BJ (cell line): ENCODE measurements at regions not wholly inside any gene's neighbourhood (a gene's known extent, or its start where the extent isn't known, plus 50 kb on each side); places are given as distances from the start of the nearest gene placed in this dataset.

ENCODE experiments used
- CTCF ChIA-PET: fragments of 350-600 bp; formaldehyde crosslinking; extraction: SDS; loops from one replicate; lab custom pipeline; 2021; ENCODE audit warnings: antibody characterized with exemption, inconsistent platforms; lab: Yijun Ruan, JAX
- POLR2A ChIA-PET: fragments of 300-600 bp; sonication (Branson Sonifier 250); formaldehyde crosslinking; extraction: SDS; loops from one replicate; lab custom pipeline; 2021; ENCODE audit warnings: antibody characterized with exemption; lab: Charles Lee
- DNase-seq: peaks from one replicate; pipeline ENCODE4 v3.0.0-alpha.2; 2011; ENCODE audit warnings: low read depth
- H3K27me3 ChIP-seq: 2 replicates; pipeline ENCODE4 v1.6.0; 2011; ENCODE audit warnings: low read length; ENCODE audit not compliant: control insufficient read depth, insufficient read depth
- H3K36me3 ChIP-seq: 2 replicates; pipeline ENCODE4 v1.5.1; 2011; ENCODE audit warnings: low read length; ENCODE audit not compliant: control insufficient read depth, insufficient read depth
- H3K4me3 ChIP-seq: 2 replicates; pipeline ENCODE4 v1.5.1; 2011; ENCODE audit warnings: low read depth, mild to moderate bottlenecking, control low read depth, low read length
- CTCF ChIP-seq: IDR thresholded peaks from 2 replicates; pipeline ENCODE4 v1.5.1; 2011; ENCODE audit warnings: low read depth, mild to moderate bottlenecking, control low read depth, inconsistent platforms, low read length, moderate library complexity; ENCODE audit not compliant: insufficient read depth

GRCh38 chr7:88600695-88601094 lies 158.8 kb upstream of the ZNF804B start:
- ChIA-PET CTCF (no interaction called here), POLR2A (no interaction called here)
- H3K36me3 ChIP-seq = no peaks in the 10 kb centered on the region
- TF ChIP-seq CTCF = no peak
- no peaks in the 10 kb centered on the region for H3K27me3 ChIP-seq
- DNase-seq = no peak
- no peak overlapping the region for H3K4me3 ChIP-seq

- CTCF ChIA-PET = no interaction called here
- Histone ChIP-seq H3K27me3 (no peaks in the 10 kb centered on the region), H3K36me3 (no peaks in the 10 kb centered on the region), H3K4me3 (no peak overlapping the region)
- TF ChIP-seq CTCF = no peak
- no peak for DNase-seq
- POLR2A ChIA-PET = no interaction called here
Measured at GRCh38 chr7:88599528-88599927, 160.0 kb upstream of the ZNF804B start.

GRCh38 chr7:88597941-88598425 lies 161.5 kb upstream of the ZNF804B start:
- POLR2A ChIA-PET = no interaction called here
- no peak for TF ChIP-seq CTCF

GRCh38 chr7:88590963-88591362 lies 168.5 kb upstream of the ZNF804B start:
- Histone ChIP-seq H3K4me3 (no peak overlapping the region), H3K36me3 (no peaks in the 10 kb centered on the region), H3K27me3 (no peaks in the 10 kb centered on the region)
- TF ChIP-seq CTCF = no peak
- DNase-seq = no peak
- ChIA-PET POLR2A (no interaction called here), CTCF (no interaction called here)

More at GRCh38 chr7:88597941-88598425, 161.5 kb upstream of the ZNF804B start:
- CTCF ChIA-PET = no interaction called here
- Histone ChIP-seq H3K4me3 (no peak overlapping the region), H3K36me3 (no peaks in the 10 kb centered on the region), H3K27me3 (no peaks in the 10 kb centered on the region)
- DNase-seq = no peak

GRCh38 chr7:88589927-88590326 lies 169.6 kb upstream of the ZNF804B start:
- no peak for TF ChIP-seq CTCF
- Histone ChIP-seq H3K27me3 (no peaks in the 10 kb centered on the region), H3K36me3 (no peaks in the 10 kb centered on the region), H3K4me3 (no peak overlapping the region)
- POLR2A ChIA-PET = no interaction called here
- CTCF ChIA-PET = no interaction called here
- DNase-seq = no peak
